NCI-H446 treated with DMSO at 0.1 percent for 48 hours (cell line): ENCODE measurements at regions not wholly inside any gene's neighbourhood (a gene's known extent, or its start where the extent isn't known, plus 50 kb on each side); places are given as distances from the start of the nearest gene placed in this dataset.
"Not testable (repeated sequence)": the region's sequence is repeated elsewhere in the genome, so short reads cannot be mapped to it uniquely, and the experiment has no call there.

Source experiments
- DNase-seq: peaks from one replicate; lab custom pipeline; 2025; lab: John Stamatoyannopoulos, UW

DNA sequence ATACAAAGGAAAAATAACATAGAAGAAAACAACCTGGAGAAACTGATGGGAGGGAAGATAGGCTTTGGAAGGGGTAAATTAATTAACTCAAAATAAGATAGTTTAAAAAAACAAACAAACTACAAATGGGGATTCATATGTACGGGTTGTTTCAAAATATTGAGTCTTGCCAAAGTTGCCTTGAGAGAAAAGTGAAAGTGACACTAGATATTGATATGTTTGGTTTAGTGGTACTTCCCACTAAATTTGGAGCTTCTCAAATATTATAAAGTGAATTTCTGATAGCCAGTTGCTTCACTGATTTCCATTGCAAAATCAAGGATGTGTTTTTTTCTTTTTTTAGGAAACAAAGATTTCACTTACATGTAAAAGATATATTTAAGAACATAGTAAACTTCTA is 149.5 kb upstream of the RUNX1 start:
- no peak for DNase-seq

DNA sequence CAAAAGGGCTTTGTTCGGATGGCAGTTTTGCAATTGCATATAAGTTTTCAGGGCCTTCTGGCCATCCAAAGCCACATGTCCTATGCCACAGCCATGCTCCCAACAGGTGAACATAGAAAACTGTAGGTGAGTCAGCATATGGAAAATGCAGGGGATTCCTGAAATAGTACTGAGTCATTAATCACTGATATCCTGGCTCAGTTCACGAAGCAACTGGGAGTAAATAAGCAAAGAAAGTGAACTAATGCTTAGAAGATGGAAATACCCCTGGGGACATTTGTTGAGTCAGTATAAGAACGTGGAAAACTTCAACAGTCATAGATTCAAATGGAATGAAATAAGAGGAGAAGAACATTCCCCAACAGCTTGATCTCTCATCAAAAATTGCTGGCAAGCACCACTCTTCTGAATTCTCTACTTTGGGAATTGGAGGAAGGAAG is 148.9 kb upstream of the RUNX1 start:
- DNase-seq: no peak

DNA sequence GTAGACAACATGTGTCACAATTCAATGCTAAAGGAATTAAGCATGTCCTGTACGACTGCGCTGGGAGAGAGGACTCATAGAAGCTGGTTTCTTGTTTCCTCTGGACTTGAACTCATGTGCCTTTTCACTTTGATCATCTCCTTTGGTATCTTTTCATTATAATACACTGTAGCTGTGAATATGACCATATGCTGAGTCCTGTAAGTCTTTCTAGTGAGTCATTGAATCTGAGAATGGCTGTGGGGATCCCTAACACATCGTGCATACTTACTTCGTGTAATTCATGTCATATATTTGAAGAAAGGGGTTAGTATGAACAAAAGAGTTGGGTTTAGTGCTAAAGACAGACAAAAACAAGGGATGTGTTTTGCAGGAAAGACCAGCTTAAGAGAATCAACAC is 148.1 kb upstream of the RUNX1 start:
- no peak for DNase-seq

DNA sequence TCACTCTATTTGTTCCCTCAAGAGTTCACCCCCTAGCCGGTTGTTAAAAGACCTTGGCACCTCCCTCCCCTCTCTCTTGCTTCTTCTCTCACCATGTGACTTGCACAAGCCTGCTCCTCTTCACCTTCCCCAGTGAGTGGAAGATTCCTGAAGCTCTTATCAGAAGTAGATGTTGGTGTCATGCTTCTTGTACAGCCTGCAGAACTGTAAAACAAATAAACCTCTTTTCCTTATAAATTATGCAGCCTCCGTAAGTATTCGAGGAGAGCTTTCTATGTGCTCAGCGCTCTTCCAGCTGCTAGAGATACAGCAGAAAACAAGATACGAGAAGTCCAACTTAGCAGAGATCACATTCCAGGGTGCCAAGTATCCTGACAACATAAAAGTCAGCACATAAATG is 147.0 kb upstream of the RUNX1 start:
- no peak for DNase-seq

DNA sequence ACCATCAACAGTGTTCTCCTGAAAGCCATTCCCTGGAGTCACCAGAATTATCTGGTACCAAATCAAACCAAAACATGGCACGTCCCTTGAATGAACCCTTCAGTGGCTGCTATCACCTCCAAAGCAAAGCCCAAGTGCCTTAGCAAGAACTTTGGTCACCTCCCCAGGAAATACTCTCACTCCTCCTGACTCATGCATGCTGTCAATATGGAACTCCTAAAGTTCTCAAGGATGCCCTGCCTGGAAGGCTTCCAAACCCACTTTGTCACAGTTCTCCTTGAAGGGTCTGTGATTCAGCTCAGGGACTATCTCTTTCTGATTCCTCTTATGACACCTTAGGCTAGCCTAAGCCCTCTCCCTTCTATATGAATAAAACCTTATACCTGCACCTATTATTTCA is 146.1 kb upstream of the RUNX1 start:
- DNase-seq: no peak

DNA sequence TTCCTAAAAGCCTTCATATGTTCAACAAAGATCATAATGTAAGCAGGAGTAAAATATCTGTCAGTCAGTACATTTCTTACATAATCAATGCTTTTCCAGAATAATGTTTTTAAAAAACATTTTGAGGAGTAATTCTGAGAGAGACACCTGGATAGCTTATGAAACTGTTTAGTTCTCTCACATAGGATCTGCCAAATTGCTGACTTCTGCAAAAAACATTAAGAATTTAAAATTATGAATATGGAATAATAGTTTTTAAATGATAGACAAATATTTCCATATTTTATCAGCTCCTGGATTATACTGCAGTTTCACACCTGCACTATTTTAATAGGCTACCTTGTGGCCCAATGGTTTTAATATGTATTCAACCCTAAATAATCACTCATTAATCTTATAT is 142.7 kb upstream of the RUNX1 start:
- no peak for DNase-seq

DNA sequence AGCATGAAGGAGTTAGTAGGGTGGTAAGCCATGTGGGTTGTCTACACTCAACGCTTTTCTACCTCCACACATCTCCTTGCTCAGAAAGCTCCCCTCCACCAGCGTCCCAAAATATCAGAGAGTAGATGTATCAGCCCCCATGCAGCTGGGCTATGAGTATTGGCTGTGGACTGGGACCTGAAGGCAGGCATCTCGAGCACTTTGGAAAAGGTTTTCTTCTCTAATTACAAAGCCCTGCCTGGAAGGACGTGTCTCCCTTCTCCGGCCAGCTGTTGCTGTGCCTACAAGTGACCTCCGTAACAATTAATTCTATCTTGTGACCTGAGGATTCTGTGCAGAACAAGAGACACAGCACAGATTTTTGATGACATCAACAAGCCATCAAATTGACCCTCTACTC is 142.0 kb upstream of the RUNX1 start:
- no peak for DNase-seq

DNA sequence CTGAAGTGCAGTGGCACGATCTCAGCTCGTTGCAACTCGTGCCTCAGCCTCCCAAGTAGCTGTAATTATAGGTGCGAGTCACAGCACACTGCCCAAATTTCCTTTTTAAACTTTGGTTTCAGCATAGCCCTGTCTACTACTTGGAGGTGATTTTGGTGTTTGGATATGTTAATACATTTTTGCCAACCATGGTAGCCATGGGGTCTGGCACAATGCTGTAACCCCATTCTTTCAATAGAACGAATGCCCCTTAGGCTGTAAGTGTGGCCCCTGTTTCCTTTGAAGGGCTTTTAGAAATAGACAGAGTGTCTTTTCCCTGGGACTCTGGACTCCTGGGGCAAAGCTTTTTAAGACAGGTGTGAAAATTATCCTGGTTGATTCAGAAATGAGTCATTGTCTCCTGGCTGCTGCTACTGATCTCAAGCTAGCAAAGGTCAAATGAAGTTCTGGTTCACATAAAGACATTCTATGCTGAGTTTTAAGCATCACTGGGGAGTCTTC is 141.1 kb upstream of the RUNX1 start:
- no peak for DNase-seq

DNA sequence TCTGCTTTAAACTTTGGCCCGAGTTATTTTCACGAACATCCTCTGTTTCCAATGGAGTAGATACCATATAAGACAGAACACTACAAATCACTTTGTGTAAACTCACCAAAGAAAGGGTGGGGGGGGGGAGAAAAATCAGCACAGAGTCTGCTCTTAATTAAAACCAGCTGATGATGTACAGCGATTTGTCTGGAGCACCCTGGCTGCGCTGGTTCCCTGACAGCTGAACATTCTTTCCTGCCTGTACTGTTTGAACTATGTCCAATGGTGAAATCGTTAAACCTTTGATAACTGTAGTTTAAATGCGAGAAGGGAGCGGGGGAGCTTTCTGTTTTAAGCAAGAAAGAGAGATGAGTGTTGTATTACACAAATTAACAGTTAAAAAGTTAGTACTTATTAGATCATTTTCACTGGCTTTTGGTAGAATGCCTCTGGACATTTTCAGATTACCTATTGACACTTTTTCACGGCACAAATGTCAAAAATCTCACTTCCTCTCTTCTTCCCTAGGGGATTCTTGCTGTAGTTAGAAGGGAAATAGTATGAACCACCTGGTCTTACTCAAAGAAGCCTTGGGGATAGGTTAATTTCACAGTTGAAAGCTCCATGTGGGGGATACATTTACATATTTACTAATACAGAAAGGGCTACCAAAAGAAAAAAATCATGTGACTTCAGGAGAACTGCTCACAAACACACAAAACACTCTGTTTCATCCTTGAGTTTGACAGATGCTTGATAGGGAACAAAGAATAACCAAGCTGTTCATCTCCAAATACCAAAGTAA is 140.2 kb upstream of the RUNX1 start:
- DNase-seq: no peak

DNA sequence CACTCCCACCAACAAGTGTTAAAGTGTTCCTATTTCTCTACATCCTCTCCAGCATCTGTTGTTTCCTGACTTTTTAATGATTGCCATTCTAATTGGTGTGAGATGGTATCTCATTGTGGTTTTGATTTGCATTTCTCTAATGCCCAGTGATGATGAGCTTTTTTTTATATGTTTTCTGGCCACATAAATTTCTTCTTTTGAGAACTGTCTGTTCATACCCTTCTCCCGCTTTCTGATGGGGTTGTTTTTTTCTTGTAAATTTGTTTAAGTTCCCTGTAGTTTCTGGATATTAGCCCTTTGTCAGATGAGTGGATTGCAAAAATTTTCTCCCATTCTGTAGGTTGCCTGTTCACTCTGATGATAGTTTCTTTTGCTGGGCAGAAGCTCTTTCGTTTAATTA is 134.3 kb upstream of the RUNX1 start:
- DNase-seq: not testable (repeated sequence)

DNA sequence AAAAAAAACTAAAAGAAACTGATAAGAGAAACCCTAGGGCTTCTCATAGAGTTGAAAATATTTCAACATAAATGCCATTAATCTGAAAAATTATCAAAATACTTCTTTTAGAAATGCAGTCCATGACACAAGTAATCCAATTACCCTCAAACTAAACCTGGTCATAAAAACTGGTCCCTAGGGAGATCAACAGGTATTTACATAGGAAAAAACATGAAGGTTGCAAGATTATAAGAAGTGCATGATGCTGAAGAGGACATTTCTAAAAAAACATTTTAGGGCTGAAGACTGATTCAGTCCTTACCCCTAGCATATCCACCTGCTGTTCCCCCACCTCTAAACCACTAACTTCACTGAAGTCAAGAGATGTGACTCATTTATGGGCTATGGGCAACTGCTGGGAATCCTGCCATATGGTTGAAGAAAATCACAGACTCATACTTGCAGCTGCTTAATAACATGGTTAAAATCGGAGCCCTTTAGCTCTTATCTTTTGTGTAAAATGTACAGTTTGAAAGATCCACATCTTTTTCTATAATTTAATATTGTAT is 131.0 kb upstream of the RUNX1 start:
- DNase-seq: no peak

DNA sequence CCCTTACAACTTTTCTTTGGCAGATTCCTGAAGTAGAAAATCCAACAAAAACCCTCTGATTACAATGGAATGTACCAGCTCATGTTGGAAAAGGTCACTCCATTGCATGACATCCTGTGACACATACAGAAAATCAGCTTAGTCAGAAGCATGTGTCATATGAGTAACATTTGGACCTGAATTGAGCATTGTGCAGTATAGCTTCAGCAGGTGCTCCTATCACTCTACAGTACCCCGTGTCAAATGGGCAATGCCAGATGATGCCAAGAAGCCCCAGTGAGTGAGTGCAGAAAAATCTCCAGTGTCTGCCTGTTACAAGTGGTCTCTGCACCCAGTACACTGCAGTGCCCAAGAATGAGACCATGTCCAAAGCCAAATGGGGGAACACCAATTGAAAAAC is 129.7 kb upstream of the RUNX1 start:
- DNase-seq: no peak

DNA sequence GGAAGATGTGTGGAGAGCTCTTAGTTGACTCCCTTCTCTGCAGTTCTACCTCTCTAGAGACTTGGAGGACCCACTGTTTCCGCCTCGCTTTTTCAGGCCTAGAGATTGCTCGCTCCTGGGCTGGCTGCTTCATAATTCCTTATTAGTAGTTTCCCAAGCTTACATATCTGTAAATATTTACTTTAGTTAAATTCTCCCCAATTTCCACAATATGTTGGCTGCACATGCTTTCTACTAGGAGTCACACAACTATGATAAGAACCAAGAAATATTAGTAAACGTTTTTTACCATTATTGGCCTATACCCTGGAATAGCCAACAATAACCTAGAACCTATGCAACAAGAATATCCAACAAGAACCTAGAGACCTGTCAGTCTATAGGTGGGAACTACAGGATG is 129.0 kb upstream of the RUNX1 start:
- DNase-seq: no peak

DNA sequence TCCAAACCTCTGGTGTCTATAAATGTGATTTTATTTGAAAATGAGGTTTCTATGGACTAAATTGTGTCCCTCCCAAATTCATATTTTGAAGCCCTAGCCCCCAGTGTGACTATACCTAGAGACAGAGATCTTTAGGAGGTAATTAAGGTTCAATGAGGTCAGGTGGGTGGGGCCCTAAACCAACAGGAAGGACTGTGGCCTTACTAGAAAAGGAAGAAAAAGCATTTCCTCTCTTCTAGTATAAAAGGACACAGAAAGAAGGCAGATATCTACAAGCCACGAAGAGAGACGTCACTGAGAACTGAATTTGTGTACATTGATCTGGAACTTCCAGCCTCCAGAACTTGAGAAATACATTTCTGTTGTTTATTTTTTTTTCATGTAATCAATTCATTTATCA is 123.1 kb upstream of the RUNX1 start:
- DNase-seq: no peak

DNA sequence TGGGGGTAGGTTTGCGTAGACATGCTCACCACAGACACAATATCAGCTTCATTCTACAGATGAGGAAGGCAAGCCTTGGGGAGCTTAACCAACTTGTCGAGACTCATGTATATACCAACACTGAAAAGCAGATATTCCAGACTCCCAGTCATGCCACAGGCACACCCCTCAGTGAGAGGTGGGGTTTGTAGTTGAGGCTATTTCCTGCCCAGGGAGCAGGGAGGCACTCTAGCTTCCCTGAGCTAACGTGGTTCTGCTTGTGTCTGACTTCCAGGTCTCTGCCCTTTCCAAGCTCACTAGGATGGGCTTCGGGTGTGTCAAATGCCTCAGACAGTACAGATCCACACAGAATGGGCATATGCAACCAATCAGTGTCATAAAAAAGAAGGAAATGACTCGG is 122.3 kb upstream of the RUNX1 start:
- DNase-seq: no peak

DNA sequence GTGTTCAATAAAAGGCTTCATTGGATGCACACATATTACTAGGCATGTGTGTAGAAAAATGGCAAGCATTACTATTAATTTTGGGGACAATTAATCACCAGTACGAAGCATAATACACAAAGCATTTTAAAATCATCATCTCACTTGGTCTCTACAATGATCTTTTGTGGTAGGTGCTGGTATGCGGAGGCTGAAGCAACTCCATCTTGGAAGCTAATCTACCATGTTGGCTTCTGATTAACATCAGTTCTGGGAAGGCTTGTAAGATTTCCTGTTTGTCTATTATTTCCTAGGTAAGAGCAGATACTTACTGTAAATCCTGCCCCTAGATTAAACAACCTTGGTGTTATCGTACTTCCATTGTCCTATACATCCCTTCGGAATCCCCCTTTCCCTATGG is 121.7 kb upstream of the RUNX1 start:
- no peak for DNase-seq

DNA sequence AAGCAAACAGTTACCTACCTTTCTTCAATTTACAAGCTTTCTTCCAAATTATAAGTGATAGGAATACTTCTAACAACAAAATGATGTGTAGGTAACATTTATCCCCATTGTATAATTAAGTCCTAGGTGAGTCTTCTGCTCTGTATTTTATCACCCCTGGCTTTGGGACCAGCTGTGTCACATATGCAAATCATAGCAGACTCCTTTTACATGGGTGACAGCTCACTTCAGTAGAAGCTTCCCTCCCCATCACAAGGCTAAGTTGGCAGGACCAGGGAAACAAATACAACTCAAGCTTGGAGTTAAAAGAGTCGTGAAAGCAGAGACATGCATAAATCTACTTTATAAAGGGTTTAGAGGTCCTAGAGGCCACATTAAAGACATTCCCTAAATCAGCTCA is 121.1 kb upstream of the RUNX1 start:
- no peak for DNase-seq

DNA sequence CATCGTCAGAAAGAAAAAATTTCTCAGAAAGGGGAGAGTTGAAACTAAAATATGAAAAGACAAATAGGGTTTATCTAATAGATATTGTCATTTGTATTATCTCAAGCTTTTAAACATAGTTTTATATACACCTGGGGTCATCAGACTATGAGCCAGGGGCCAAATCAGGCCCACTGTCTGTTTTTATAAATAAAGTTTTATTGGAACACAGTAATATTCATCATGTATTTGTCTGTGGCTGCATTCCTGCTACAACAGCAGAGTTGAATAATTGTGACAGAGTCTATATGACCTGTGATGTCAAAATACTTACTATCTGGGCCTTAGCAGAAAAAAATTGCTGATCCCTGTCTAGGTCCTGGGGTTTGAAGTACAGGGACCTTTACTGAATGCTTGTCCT is 120.5 kb upstream of the RUNX1 start:
- DNase-seq: no peak

DNA sequence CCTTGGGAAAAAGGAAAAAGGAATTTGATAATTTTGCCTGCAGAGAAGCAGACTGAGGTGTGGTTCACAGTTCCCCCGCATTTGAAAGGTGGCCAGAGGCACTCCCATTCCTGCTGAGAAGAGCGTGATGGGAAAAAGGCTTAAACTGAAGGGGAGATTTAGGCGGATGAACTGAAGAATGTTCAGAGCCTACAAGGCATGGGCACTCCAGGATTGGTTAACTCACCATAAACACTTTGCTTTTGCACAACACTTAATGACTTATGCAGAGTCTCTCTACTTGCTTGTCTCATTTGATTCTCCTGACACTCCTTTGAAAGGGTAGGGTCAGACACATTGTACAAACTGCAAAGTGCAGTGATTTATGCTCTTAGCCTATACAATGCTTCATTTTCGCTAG is 119.6 kb upstream of the RUNX1 start:
- DNase-seq: no peak

DNA sequence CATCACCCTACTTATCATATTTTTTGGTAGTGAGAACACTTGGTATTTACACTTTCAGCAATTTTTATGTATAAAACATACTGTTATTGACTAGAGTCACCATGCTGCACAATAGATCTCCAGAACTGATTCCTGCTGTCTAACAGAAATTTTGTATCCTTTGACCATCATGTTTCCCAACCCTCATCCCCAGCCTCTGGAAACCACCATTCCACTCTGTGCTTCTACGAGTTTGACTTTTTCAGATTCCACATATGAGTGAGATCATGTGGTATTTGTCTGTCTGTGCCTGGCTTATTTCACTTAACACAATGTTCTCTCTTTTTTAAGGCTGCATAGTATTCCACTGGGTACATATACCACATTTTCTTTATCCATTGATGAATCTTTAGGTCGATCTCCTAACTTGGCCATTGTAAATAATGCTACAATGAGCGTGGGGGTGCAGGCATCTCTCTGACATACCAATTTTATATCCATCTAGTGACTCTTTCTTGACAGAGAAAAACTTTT is 115.9 kb upstream of the RUNX1 start:
- no peak for DNase-seq

DNA sequence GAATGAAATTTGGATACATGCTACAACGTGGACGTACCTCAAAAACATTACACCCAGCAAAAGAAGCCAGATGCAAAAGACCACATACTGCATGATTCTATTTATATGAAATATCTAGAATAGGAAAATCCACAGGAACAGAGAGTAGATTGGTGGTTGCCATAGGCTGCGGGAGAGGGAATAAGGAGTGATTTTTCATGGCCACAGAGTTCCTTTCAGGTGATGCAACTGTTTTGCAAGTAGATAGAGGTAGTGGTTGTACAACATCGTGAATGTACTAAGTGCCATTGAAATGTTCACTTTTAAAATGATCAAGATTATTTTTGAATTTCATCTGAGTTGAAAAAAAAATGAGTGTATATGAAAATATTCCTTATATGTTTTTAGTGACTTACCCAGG is 115.3 kb upstream of the RUNX1 start:
- no peak for DNase-seq

DNA sequence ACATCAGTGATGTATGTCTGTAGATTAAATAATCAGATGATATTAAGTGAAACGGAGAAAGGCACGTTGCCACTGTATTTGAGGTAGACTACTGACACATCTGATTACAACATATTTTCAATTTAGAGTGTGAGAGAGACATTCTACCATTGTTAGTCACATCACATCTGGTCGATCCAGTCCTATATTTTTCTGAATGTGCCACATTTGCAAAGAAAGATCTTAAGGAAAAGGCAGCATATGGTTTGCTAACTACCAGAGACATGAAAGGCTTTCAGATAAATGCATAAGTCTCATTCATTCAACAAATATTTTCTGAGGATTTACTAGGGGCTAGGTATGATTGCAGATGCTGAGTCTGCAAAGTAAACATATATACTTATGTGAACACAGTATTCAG is 114.3 kb upstream of the RUNX1 start:
- DNase-seq: no peak

DNA sequence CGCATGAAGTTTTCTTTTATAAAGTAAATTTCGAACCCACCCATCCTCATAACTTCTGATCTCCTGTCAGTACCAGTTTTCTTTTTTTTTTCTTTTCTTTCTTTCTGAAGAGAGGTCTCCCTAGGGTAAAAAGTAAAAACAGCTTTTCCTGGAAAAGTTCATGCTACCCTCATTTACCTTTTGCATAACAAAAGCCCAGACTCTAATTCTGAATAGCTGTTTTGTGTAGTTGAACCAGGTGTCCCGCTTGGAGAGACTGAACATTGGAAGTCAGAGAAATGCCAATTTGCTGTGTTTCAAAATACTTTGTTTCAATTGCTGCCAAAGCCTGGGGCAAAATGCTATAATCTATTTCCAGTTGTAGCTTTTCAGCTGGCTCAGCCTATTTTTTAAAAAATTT is 113.7 kb upstream of the RUNX1 start:
- DNase-seq: no peak

DNA sequence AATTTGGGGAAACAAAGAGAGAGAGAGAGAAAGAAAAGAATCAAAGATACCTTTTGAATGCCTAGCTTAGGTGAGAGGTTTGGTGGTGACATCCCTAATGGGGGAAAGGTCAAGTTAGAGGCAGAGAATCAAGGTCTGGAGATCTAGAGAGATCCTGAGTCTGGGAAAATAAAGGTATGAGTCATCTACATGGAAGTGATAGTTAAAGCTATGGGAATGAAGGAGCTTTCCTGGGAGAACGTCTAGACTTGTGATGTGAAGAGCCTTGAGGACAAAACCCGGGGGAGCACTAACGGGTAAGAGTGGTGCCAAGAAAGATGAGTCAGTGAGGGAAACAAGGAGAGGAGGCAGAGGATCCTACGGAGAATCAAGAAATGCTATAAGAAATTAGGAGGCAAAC is 110.8 kb upstream of the RUNX1 start:
- no peak for DNase-seq
